ENCODE measurements at regions not wholly inside any gene's neighbourhood (a gene's known extent, or its start where the extent isn't known, plus 50 kb on each side); places are given as distances from the start of the nearest gene placed in this dataset.

- TF ChIP-seq CTCF (optimal IDR thresholded peaks at IDR 0.05 in 1 of 3, IDR thresholded peaks at IDR 0.05 in 1 of 3, conservative IDR thresholded peaks at IDR 0.05 in 1 of 3; ENCODE audit: extremely low read depth in 1 of 3, insufficient read depth in 2 of 3, low read length in 3 of 3): no peak
- TF ChIP-seq EZH2 (IDR thresholded peaks at IDR 0.05; ENCODE audit: low read length): no peak
- Histone ChIP-seq H3K4me3 (ENCODE audit: control insufficient read depth in 2 of 3, extremely low read depth in 1 of 3, insufficient read depth in 2 of 3, low read depth in 1 of 3, low read length in 3 of 3) (no peak overlapping the region), H3K79me2 (ENCODE audit: control insufficient read depth, insufficient read depth, low read length) (no peaks in the 10 kb centered on the region), H2AFZ (ENCODE audit: control insufficient read depth, low read length) (no peak overlapping the region), H3K9me3 (ENCODE audit: control insufficient read depth, low read depth, low read length) (no peaks in the 10 kb centered on the region), H4K20me1 (ENCODE audit: control insufficient read depth, extremely low read depth, insufficient read depth, low read length) (no peaks in the 10 kb centered on the region), H3K36me3 (ENCODE audit: control insufficient read depth in 2 of 2, extremely low read depth in 1 of 2, insufficient read depth in 2 of 2, low read length in 2 of 2) (no peaks in the 10 kb centered on the region), H3K4me1 (ENCODE audit: control insufficient read depth, extremely low read depth, insufficient read depth, low read length) (no peaks in the 10 kb centered on the region), H3K27ac (ENCODE audit: control insufficient read depth, insufficient read depth, low read length) (no peak overlapping the region), H3K9me1 (ENCODE audit: control insufficient read depth, extremely low read depth, insufficient read depth, low read length) (no peaks in the 10 kb centered on the region), H3K9ac (ENCODE audit: control insufficient read depth, extremely low read depth, insufficient read depth, low read length) (no peak overlapping the region), H3K4me2 (ENCODE audit: control insufficient read depth, extremely low read depth, insufficient read depth, low read depth, low read length) (no peak overlapping the region), H3K27me3 (ENCODE audit: control insufficient read depth, extremely low read depth, insufficient read depth, low read length) (no peaks in the 10 kb centered on the region)
- dilution Hi-C loops (cut with MboI; ENCODE audit: extremely low pct_ligation_motif_present, low sequenced_read_pairs): no loop called here
- no peak for DNase-seq (ENCODE audit: low read depth, low spot score)
- no peak for FAIRE-seq
Measured at GRCh38 chr7:81527651-81528050, 242.2 kb downstream of the HGF start.

- Histone ChIP-seq H3K4me3 (ENCODE audit: control insufficient read depth in 2 of 3, extremely low read depth in 1 of 3, insufficient read depth in 2 of 3, low read depth in 1 of 3, low read length in 3 of 3) (no peak overlapping the region), H3K79me2 (ENCODE audit: control insufficient read depth, insufficient read depth, low read length) (no peaks in the 10 kb centered on the region), H3K36me3 (ENCODE audit: control insufficient read depth in 2 of 2, extremely low read depth in 1 of 2, insufficient read depth in 2 of 2, low read length in 2 of 2) (no peaks in the 10 kb centered on the region), H3K4me2 (ENCODE audit: control insufficient read depth, extremely low read depth, insufficient read depth, low read depth, low read length) (no peak overlapping the region), H3K27me3 (ENCODE audit: control insufficient read depth, extremely low read depth, insufficient read depth, low read length) (no peaks in the 10 kb centered on the region), H4K20me1 (ENCODE audit: control insufficient read depth, extremely low read depth, insufficient read depth, low read length) (no peaks in the 10 kb centered on the region), H3K9ac (ENCODE audit: control insufficient read depth, extremely low read depth, insufficient read depth, low read length) (no peak overlapping the region), H2AFZ (ENCODE audit: control insufficient read depth, low read length) (no peak overlapping the region), H3K9me1 (ENCODE audit: control insufficient read depth, extremely low read depth, insufficient read depth, low read length) (no peaks in the 10 kb centered on the region), H3K27ac (ENCODE audit: control insufficient read depth, insufficient read depth, low read length) (no peak overlapping the region), H3K4me1 (ENCODE audit: control insufficient read depth, extremely low read depth, insufficient read depth, low read length) (no peaks in the 10 kb centered on the region), H3K9me3 (ENCODE audit: control insufficient read depth, low read depth, low read length) (no peaks in the 10 kb centered on the region)
- dilution Hi-C loops (cut with MboI; ENCODE audit: extremely low pct_ligation_motif_present, low sequenced_read_pairs): no loop called here
- FAIRE-seq: no peak
- DNase-seq (ENCODE audit: low read depth, low spot score): no peak
- TF ChIP-seq CTCF (optimal IDR thresholded peaks at IDR 0.05 in 1 of 3, IDR thresholded peaks at IDR 0.05 in 1 of 3, conservative IDR thresholded peaks at IDR 0.05 in 1 of 3; ENCODE audit: extremely low read depth in 1 of 3, insufficient read depth in 2 of 3, low read length in 3 of 3): no peak
- TF ChIP-seq EZH2 (IDR thresholded peaks at IDR 0.05; ENCODE audit: low read length): no peak
Measured at GRCh38 chr7:81526971-81527370, 242.9 kb downstream of the HGF start.
